Pons (tissue), 1 donor: ENCODE measurements at regions not wholly inside any gene's neighbourhood (a gene's known extent, or its start where the extent isn't known, plus 50 kb on each side); places are given as distances from the start of the nearest gene placed in this dataset.

Experiments used
- DNase-seq: peaks from one replicate; pipeline ENCODE4 v3.0.0-alpha.2; 2016; ENCODE audit warnings: low spot score

GRCh38 chr2:64317707-64318475 is 136.1 kb upstream of the LGALSL start:
- no peak for DNase-seq

GRCh38 chr2:64318476-64318748 is 135.6 kb upstream of the LGALSL start:
- no peak for DNase-seq

GRCh38 chr2:64319896-64320295 is 134.1 kb upstream of the LGALSL start:
- no peak for DNase-seq

GRCh38 chr2:64322433-64322832 is 131.5 kb upstream of the LGALSL start:
- DNase-seq, result no peak

- no peak for DNase-seq
Measured at GRCh38 chr2:64323197-64323596, 130.8 kb upstream of the LGALSL start.

GRCh38 chr2:64324746-64325410 is 129.1 kb upstream of the LGALSL start:
- DNase-seq, result no peak

GRCh38 chr2:64325477-64325851 is 128.5 kb upstream of the LGALSL start:
- no peak for DNase-seq

GRCh38 chr2:64325852-64326577 is 127.9 kb upstream of the LGALSL start:
- DNase-seq, result no peak

GRCh38 chr2:64326578-64327050 is 127.3 kb upstream of the LGALSL start:
- no peak for DNase-seq

GRCh38 chr2:64327129-64327509 is 126.8 kb upstream of the LGALSL start:
- DNase-seq, result no peak

- peak; percentile 86 for DNase-seq
Measured at GRCh38 chr2:64327510-64328414, 126.2 kb upstream of the LGALSL start.

- no peak for DNase-seq
Measured at GRCh38 chr2:64328415-64328722, 125.6 kb upstream of the LGALSL start.

GRCh38 chr2:64328756-64329155 is 125.2 kb upstream of the LGALSL start:
- DNase-seq, result no peak

GRCh38 chr2:64329848-64330247 is 124.1 kb upstream of the LGALSL start:
- no peak for DNase-seq

- peak; percentile 85 for DNase-seq
Measured at GRCh38 chr2:64330281-64331113, 123.5 kb upstream of the LGALSL start.

- DNase-seq, result no peak
Measured at GRCh38 chr2:64331114-64331645, 122.8 kb upstream of the LGALSL start.

GRCh38 chr2:64331849-64332699 is 121.9 kb upstream of the LGALSL start:
- no peak for DNase-seq

- no peak for DNase-seq
Measured at GRCh38 chr2:64336171-64336570, 117.8 kb upstream of the LGALSL start.

- DNase-seq, result no peak
Measured at GRCh38 chr2:64337314-64337713, 116.6 kb upstream of the LGALSL start.

- DNase-seq, result no peak
Measured at GRCh38 chr2:64338108-64338507, 115.9 kb upstream of the LGALSL start.
